ENCODE measurements at regions not wholly inside any gene's neighbourhood (a gene's known extent, or its start where the extent isn't known, plus 50 kb on each side); places are given as distances from the start of the nearest gene placed in this dataset.

GRCh38 chr17:69878661-69879060 lies 196.4 kb upstream of the KCNJ16 start:
- in situ Hi-C loops (cut with HindIII; ENCODE audit: low sequenced_read_pairs): no loop called here

- in situ Hi-C loops (cut with HindIII; ENCODE audit: low sequenced_read_pairs): no loop called here
These were observed 195.4 kb upstream of the KCNJ16 start for GRCh38 chr17:69879576-69879975.

- in situ Hi-C loops (cut with HindIII; ENCODE audit: low sequenced_read_pairs): no loop called here
These were observed 194.4 kb upstream of the KCNJ16 start for GRCh38 chr17:69880591-69881112.

GRCh38 chr17:69882281-69882680 lies 192.7 kb upstream of the KCNJ16 start:
- in situ Hi-C loops (cut with HindIII; ENCODE audit: low sequenced_read_pairs): no loop called here

GRCh38 chr17:69883120-69883519 lies 191.9 kb upstream of the KCNJ16 start:
- in situ Hi-C loops (cut with HindIII; ENCODE audit: low sequenced_read_pairs): no loop called here

- in situ Hi-C loops (cut with HindIII; ENCODE audit: low sequenced_read_pairs): no loop called here
These were observed 190.7 kb upstream of the KCNJ16 start for GRCh38 chr17:69884356-69884755.

- in situ Hi-C loops (cut with HindIII; ENCODE audit: low sequenced_read_pairs): no loop called here
These were observed 190.2 kb upstream of the KCNJ16 start for GRCh38 chr17:69884846-69885245.

- in situ Hi-C loops (cut with HindIII; ENCODE audit: low sequenced_read_pairs): no loop called here
These were observed 176.4 kb upstream of the KCNJ16 start for GRCh38 chr17:69898601-69899000.

GRCh38 chr17:69900101-69900500 lies 174.9 kb upstream of the KCNJ16 start:
- in situ Hi-C loops (cut with HindIII; ENCODE audit: low sequenced_read_pairs): loop anchor here (5.0 kb wide), 1 partner anchor 78 kb away; no protein-coding TSS in a partner anchor

- in situ Hi-C loops (cut with HindIII; ENCODE audit: low sequenced_read_pairs): loop anchor here (5.0 kb wide), 1 partner anchor 79 kb away; no protein-coding TSS in a partner anchor
These were observed 174.2 kb upstream of the KCNJ16 start for GRCh38 chr17:69900829-69901228.

GRCh38 chr17:69906306-69906705 lies 168.7 kb upstream of the KCNJ16 start:
- in situ Hi-C loops (cut with HindIII; ENCODE audit: low sequenced_read_pairs): no loop called here

- in situ Hi-C loops (cut with HindIII; ENCODE audit: low sequenced_read_pairs): no loop called here
These were observed 167.7 kb upstream of the KCNJ16 start for GRCh38 chr17:69907132-69907847.

GRCh38 chr17:69908626-69909368 lies 166.2 kb upstream of the KCNJ16 start:
- in situ Hi-C loops (cut with HindIII; ENCODE audit: low sequenced_read_pairs): no loop called here

GRCh38 chr17:69909389-69909788 lies 165.6 kb upstream of the KCNJ16 start:
- in situ Hi-C loops (cut with HindIII; ENCODE audit: low sequenced_read_pairs): no loop called here

- in situ Hi-C loops (cut with HindIII; ENCODE audit: low sequenced_read_pairs): no loop called here
These were observed 162.2 kb upstream of the KCNJ16 start for GRCh38 chr17:69912805-69913204.

GRCh38 chr17:69913216-69913615 lies 161.8 kb upstream of the KCNJ16 start:
- in situ Hi-C loops (cut with HindIII; ENCODE audit: low sequenced_read_pairs): no loop called here

- in situ Hi-C loops (cut with HindIII; ENCODE audit: low sequenced_read_pairs): no loop called here
These were observed 161.4 kb upstream of the KCNJ16 start for GRCh38 chr17:69913616-69914015.

GRCh38 chr17:69914520-69914919 lies 160.5 kb upstream of the KCNJ16 start:
- in situ Hi-C loops (cut with HindIII; ENCODE audit: low sequenced_read_pairs): no loop called here

- in situ Hi-C loops (cut with HindIII; ENCODE audit: low sequenced_read_pairs): no loop called here
These were observed 158.3 kb upstream of the KCNJ16 start for GRCh38 chr17:69916761-69917160.

GRCh38 chr17:69918164-69918563 lies 156.9 kb upstream of the KCNJ16 start:
- in situ Hi-C loops (cut with HindIII; ENCODE audit: low sequenced_read_pairs): no loop called here

GRCh38 chr17:69919789-69920188 lies 155.2 kb upstream of the KCNJ16 start:
- in situ Hi-C loops (cut with HindIII; ENCODE audit: low sequenced_read_pairs): no loop called here

- in situ Hi-C loops (cut with HindIII; ENCODE audit: low sequenced_read_pairs): no loop called here
These were observed 154.0 kb upstream of the KCNJ16 start for GRCh38 chr17:69921046-69921445.
